Fibroblast of skin of left quadriceps (primary cell): ENCODE measurements at regions not wholly inside any gene's neighbourhood (a gene's known extent, or its start where the extent isn't known, plus 50 kb on each side); places are given as distances from the start of the nearest gene placed in this dataset.
"Not testable (repeated sequence)": the region's sequence is repeated elsewhere in the genome, so short reads cannot be mapped to it uniquely, and the experiment has no call there.

ENCODE experiments used
- DNase-seq, 2 experiments: peaks; one replicate each; pipeline ENCODE4 v3.0.0-alpha.2; 2013; ENCODE audit warnings: low read depth in 2 of 2

GRCh38 chr5:50501491-50502228 lies 60.6 kb upstream of the EMB start:
- no peak for DNase-seq

- not testable (repeated sequence) for DNase-seq
Measured at GRCh38 chr5:50513028-50513457, 72.0 kb upstream of the EMB start.

GRCh38 chr5:50521060-50521459 lies 80.0 kb upstream of the EMB start:
- DNase-seq: not testable (repeated sequence)

- not testable (repeated sequence) for DNase-seq
Measured at GRCh38 chr5:50527514-50528060, 86.5 kb upstream of the EMB start.

- DNase-seq: no peak
Measured at GRCh38 chr5:50535393-50535792, 94.3 kb upstream of the EMB start.

GRCh38 chr5:50537534-50537933 lies 96.4 kb upstream of the EMB start:
- DNase-seq: not testable (repeated sequence)

- DNase-seq: no peak
Measured at GRCh38 chr5:50547303-50547702, 106.2 kb upstream of the EMB start.

- DNase-seq: no peak
Measured at GRCh38 chr5:50550267-50550666, 109.2 kb upstream of the EMB start.

- DNase-seq: no peak
Measured at GRCh38 chr5:50550993-50551392, 109.9 kb upstream of the EMB start.

- no peak for DNase-seq
Measured at GRCh38 chr5:50553560-50553984, 112.5 kb upstream of the EMB start.

- DNase-seq: not testable (repeated sequence)
Measured at GRCh38 chr5:50558640-50559039, 107.8 kb upstream of the PARP8 start.

- no peak for DNase-seq
Measured at GRCh38 chr5:50559955-50560354, 106.5 kb upstream of the PARP8 start.

GRCh38 chr5:50562694-50563093 lies 103.7 kb upstream of the PARP8 start:
- DNase-seq: no peak

- no peak for DNase-seq
Measured at GRCh38 chr5:50564079-50564478, 102.4 kb upstream of the PARP8 start.

GRCh38 chr5:50564558-50564957 lies 101.9 kb upstream of the PARP8 start:
- DNase-seq: no peak

- no peak for DNase-seq
Measured at GRCh38 chr5:50574121-50574520, 92.3 kb upstream of the PARP8 start.

- no peak for DNase-seq
Measured at GRCh38 chr5:50575740-50576139, 90.7 kb upstream of the PARP8 start.

GRCh38 chr5:50576265-50576664 lies 90.2 kb upstream of the PARP8 start:
- DNase-seq: no peak

GRCh38 chr5:50576686-50577256 lies 89.7 kb upstream of the PARP8 start:
- no peak for DNase-seq

- DNase-seq: no peak
Measured at GRCh38 chr5:50580506-50580905, 85.9 kb upstream of the PARP8 start.

- DNase-seq: not testable (repeated sequence)
Measured at GRCh38 chr5:50581845-50582244, 84.6 kb upstream of the PARP8 start.

GRCh38 chr5:50582699-50583098 lies 83.7 kb upstream of the PARP8 start:
- no peak for DNase-seq

- no peak for DNase-seq
Measured at GRCh38 chr5:50583621-50584020, 82.8 kb upstream of the PARP8 start.
